Keratinocyte (primary cell): ENCODE measurements at regions not wholly inside any gene's neighbourhood (a gene's known extent, or its start where the extent isn't known, plus 50 kb on each side); places are given as distances from the start of the nearest gene placed in this dataset.
A peak's percentile ranks its signal among the peaks of the same experiment; 100 is the strongest.

ENCODE experiments used
- DNase-seq: peaks from one replicate; pipeline ENCODE4 v3.0.0-alpha.2; 2011; ENCODE audit warnings: low read depth, missing footprints, low spot score
- FAIRE-seq: peaks from 2 replicates; lab custom pipeline; 2011; peaks lifted over from hg19 to GRCh38; lab: Jason Lieb, UNC
- H2AFZ ChIP-seq: 2 replicates; pipeline ENCODE4 v1.6.0; 2012; ENCODE audit warnings: low read length, control low read depth, inconsistent platforms; ENCODE audit not compliant: control insufficient read depth
- H3K27ac ChIP-seq: 2 replicates; pipeline ENCODE4 v1.5.1; 2011; ENCODE audit warnings: low read length; ENCODE audit not compliant: control insufficient read depth, insufficient read depth
- H3K27me3 ChIP-seq: 3 replicates; pipeline ENCODE4 v1.6.0; 2011; ENCODE audit warnings: low read length; ENCODE audit not compliant: control insufficient read depth, insufficient read depth; ENCODE audit errors: extremely low read depth
- H3K36me3 ChIP-seq, 2 experiments: 2 replicates in 1 of 2; 3 replicates in 1 of 2; pipeline ENCODE4 v1.5.1; 2011; ENCODE audit warnings: low read length in 2 of 2, mild to moderate bottlenecking in 1 of 2; ENCODE audit not compliant: control insufficient read depth in 2 of 2, insufficient read depth in 2 of 2; ENCODE audit errors: extremely low read depth in 1 of 2
- H3K4me1 ChIP-seq: 3 replicates; pipeline ENCODE4 v1.5.1; 2011; ENCODE audit warnings: low read length; ENCODE audit not compliant: control insufficient read depth, insufficient read depth; ENCODE audit errors: extremely low read depth
- H3K4me2 ChIP-seq: 3 replicates; pipeline ENCODE4 v1.6.0; 2011; ENCODE audit warnings: low read depth, low read length; ENCODE audit not compliant: control insufficient read depth, insufficient read depth; ENCODE audit errors: extremely low read depth
- H3K4me3 ChIP-seq, 3 experiments: fragments of 200-600 bp in 1 of 3; sonication (generic) in 1 of 3; 2 replicates in 2 of 3; 3 replicates in 1 of 3; pipeline ENCODE4 v1.5.1; 2011 to 2016; ENCODE audit warnings: low read length in 3 of 3, mild to moderate bottlenecking in 3 of 3, control low read depth in 2 of 3, inconsistent platforms in 1 of 3, low read depth in 1 of 3, mixed read lengths in 1 of 3, mixed run types in 1 of 3, moderate library complexity in 1 of 3; ENCODE audit not compliant: control insufficient read depth in 2 of 3, insufficient read depth in 2 of 3; ENCODE audit errors: extremely low read depth in 1 of 3
- H3K79me2 ChIP-seq: 2 replicates; pipeline ENCODE4 v1.6.0; 2012; ENCODE audit warnings: low read length; ENCODE audit not compliant: control insufficient read depth, insufficient read depth
- H3K9ac ChIP-seq: 3 replicates; pipeline ENCODE4 v1.6.0; 2011; ENCODE audit warnings: low read length; ENCODE audit not compliant: control insufficient read depth, insufficient read depth; ENCODE audit errors: extremely low read depth
- H3K9me1 ChIP-seq: 3 replicates; pipeline ENCODE4 v1.6.0; 2011; ENCODE audit warnings: low read length; ENCODE audit not compliant: control insufficient read depth, insufficient read depth; ENCODE audit errors: extremely low read depth
- H3K9me3 ChIP-seq: 2 replicates; pipeline ENCODE4 v1.5.1; 2012; ENCODE audit warnings: low read depth, low read length; ENCODE audit not compliant: control insufficient read depth
- H4K20me1 ChIP-seq: 3 replicates; pipeline ENCODE4 v1.6.0; 2011; ENCODE audit warnings: low read length; ENCODE audit not compliant: control insufficient read depth, insufficient read depth; ENCODE audit errors: extremely low read depth
- CTCF ChIP-seq, 3 experiments: IDR thresholded peaks in 1 of 3; conservative IDR thresholded peaks in 1 of 3; optimal IDR thresholded peaks in 1 of 3; 2 replicates in 2 of 3; 3 replicates in 1 of 3; pipeline versions ENCODE3 to v1.5.1; 2011; ENCODE audit warnings: low read length in 3 of 3, mild to moderate bottlenecking in 3 of 3, moderate library complexity in 2 of 3, control low read depth in 1 of 3, inconsistent platforms in 1 of 3; ENCODE audit not compliant: insufficient read depth in 2 of 3; ENCODE audit errors: extremely low read depth in 1 of 3
- EZH2 ChIP-seq: IDR thresholded peaks from one replicate; pipeline ENCODE4 v1.6.1; 2012; ENCODE audit warnings: inconsistent platforms, mild to moderate bottlenecking, low read length, moderate library complexity
- dilution Hi-C: fragments of 300-500 bp; cut with MboI; formaldehyde crosslinking; loops from one replicate; pipeline ENCODE4 v1.7.0; 2020; ENCODE audit warnings: low sequenced_read_pairs; ENCODE audit not compliant: extremely low pct_ligation_motif_present

- DNase-seq (peak; percentile 19), FAIRE-seq (peak; percentile 83)
- no peaks in the 10 kb centered on the region for H4K20me1 ChIP-seq
- TF ChIP-seq CTCF (optimal IDR thresholded peaks at IDR 0.05 in 1 of 3, IDR thresholded peaks at IDR 0.05 in 1 of 3, conservative IDR thresholded peaks at IDR 0.05 in 1 of 3; ENCODE audit: extremely low read depth in 1 of 3, insufficient read depth in 2 of 3, low read length in 3 of 3) (no peak), EZH2 (no peak)
- no peaks in the 10 kb centered on the region for H3K4me1 ChIP-seq
- H3K4me2 ChIP-seq = no peak overlapping the region
- no peak overlapping the region for H2AFZ ChIP-seq
- H3K27me3 ChIP-seq = no peaks in the 10 kb centered on the region
- H3K9me1 ChIP-seq = no peaks in the 10 kb centered on the region
- no peak overlapping the region for H3K4me3 ChIP-seq
- H3K36me3 ChIP-seq = no peaks in the 10 kb centered on the region
- H3K79me2 ChIP-seq = no peaks in the 10 kb centered on the region
- no peaks in the 10 kb centered on the region for H3K9me3 ChIP-seq
- H3K9ac ChIP-seq = no peak overlapping the region
- dilution Hi-C loops = no loop called here
- H3K27ac ChIP-seq = no peak overlapping the region
Measured at GRCh38 chr14:98259881-98260280, 1012.1 kb downstream of the BCL11B start.

- DNase-seq = no peak
- Histone ChIP-seq H4K20me1 (no peaks in the 10 kb centered on the region), H3K4me1 (no peaks in the 10 kb centered on the region), H2AFZ (no peak overlapping the region), H3K9me3 (no peaks in the 10 kb centered on the region), H3K36me3 (no peaks in the 10 kb centered on the region), H3K4me3 (no peak overlapping the region), H3K9ac (no peak overlapping the region), H3K27ac (no peak overlapping the region), H3K79me2 (no peaks in the 10 kb centered on the region), H3K27me3 (no peaks in the 10 kb centered on the region), H3K9me1 (no peaks in the 10 kb centered on the region), H3K4me2 (no peak overlapping the region)
- dilution Hi-C loops = no loop called here
- TF ChIP-seq CTCF (optimal IDR thresholded peaks at IDR 0.05 in 1 of 3, IDR thresholded peaks at IDR 0.05 in 1 of 3, conservative IDR thresholded peaks at IDR 0.05 in 1 of 3; ENCODE audit: extremely low read depth in 1 of 3, insufficient read depth in 2 of 3, low read length in 3 of 3) (no peak), EZH2 (no peak)
- no peak for FAIRE-seq
Measured at GRCh38 chr14:98262566-98262965, 1009.4 kb downstream of the BCL11B start.
